ENCODE measurements at regions not wholly inside any gene's neighbourhood (a gene's known extent, or its start where the extent isn't known, plus 50 kb on each side); places are given as distances from the start of the nearest gene placed in this dataset. TPM values are rescaled to one million over a fixed set of nuclear protein-coding genes. Genes with fewer than 3 reads are reported as not detected.

Small RNAs in the stretch of these regions (small RNA-seq; reads per million reads assigned to genes)
- gene AC023449.1, result not detected

Data from thyroid gland (tissue), 1 donor.